Endothelial cell of hepatic sinusoid (primary cell): ENCODE measurements at regions not wholly inside any gene's neighbourhood (a gene's known extent, or its start where the extent isn't known, plus 50 kb on each side); places are given as distances from the start of the nearest gene placed in this dataset.

Experiments
- in situ Hi-C: cut with HindIII; loops from 2 replicates; pipeline ENCODE4 v1.10.0; 2017; ENCODE audit warnings: low sequenced_read_pairs

- in situ Hi-C loops, result no loop called here
Measured at GRCh38 chr15:62591842-62592838, 427.1 kb upstream of the C2CD4B start.

- in situ Hi-C loops, result no loop called here
Measured at GRCh38 chr15:62592920-62593319, 427.8 kb upstream of the C2CD4B start.

GRCh38 chr15:62593681-62594399 is 428.8 kb upstream of the C2CD4B start:
- in situ Hi-C loops, result no loop called here

GRCh38 chr15:62598217-62598616 is 433.1 kb upstream of the C2CD4B start:
- in situ Hi-C loops, result no loop called here

GRCh38 chr15:62599791-62600777 is 435.0 kb upstream of the C2CD4B start:
- in situ Hi-C loops, result no loop called here

GRCh38 chr15:62601777-62602545 is 436.9 kb upstream of the C2CD4B start:
- in situ Hi-C loops, result no loop called here

GRCh38 chr15:62603742-62604141 is 438.7 kb upstream of the C2CD4B start:
- in situ Hi-C loops, result no loop called here

- in situ Hi-C loops, result no loop called here
Measured at GRCh38 chr15:62605282-62605681, 437.3 kb upstream of the TPM1 start.

- in situ Hi-C loops, result no loop called here
Measured at GRCh38 chr15:62606376-62607113, 436.0 kb upstream of the TPM1 start.

- in situ Hi-C loops, result no loop called here
Measured at GRCh38 chr15:62607114-62607462, 435.5 kb upstream of the TPM1 start.

GRCh38 chr15:62607643-62608042 is 434.9 kb upstream of the TPM1 start:
- in situ Hi-C loops, result no loop called here

GRCh38 chr15:62608369-62608768 is 434.2 kb upstream of the TPM1 start:
- in situ Hi-C loops, result no loop called here

GRCh38 chr15:62610265-62610869 is 432.2 kb upstream of the TPM1 start:
- in situ Hi-C loops, result no loop called here

GRCh38 chr15:62611002-62611401 is 431.5 kb upstream of the TPM1 start:
- in situ Hi-C loops, result no loop called here

GRCh38 chr15:62612183-62612733 is 430.3 kb upstream of the TPM1 start:
- in situ Hi-C loops, result no loop called here

GRCh38 chr15:62612771-62613170 is 429.8 kb upstream of the TPM1 start:
- in situ Hi-C loops, result no loop called here

- in situ Hi-C loops, result no loop called here
Measured at GRCh38 chr15:62616746-62617145, 425.8 kb upstream of the TPM1 start.

GRCh38 chr15:62617741-62618140 is 424.8 kb upstream of the TPM1 start:
- in situ Hi-C loops, result no loop called here

- in situ Hi-C loops, result no loop called here
Measured at GRCh38 chr15:62618432-62618831, 424.1 kb upstream of the TPM1 start.
